OCI-LY7 (cell line): ENCODE measurements at regions not wholly inside any gene's neighbourhood (a gene's known extent, or its start where the extent isn't known, plus 50 kb on each side); places are given as distances from the start of the nearest gene placed in this dataset.

Experiments used
- CTCF ChIP-seq: fragments of 200-600 bp; sonication (generic); conservative IDR thresholded peaks from 2 replicates; pipeline ENCODE4 v1.5.1; 2014; ENCODE audit warnings: mild to moderate bottlenecking, antibody characterized with exemption, low read length, moderate library complexity, mixed read lengths
- EZH2phosphoT487 ChIP-seq: fragments of 200-600 bp; sonication (generic); IDR thresholded peaks from 2 replicates; pipeline ENCODE4 v1.6.1; 2018; ENCODE audit warnings: low read depth, borderline replicate concordance, mild to moderate bottlenecking, mixed run types, antibody characterized with exemption, low read length, moderate library complexity, mixed read lengths

- TF ChIP-seq CTCF, result no peak
- no peak for TF ChIP-seq EZH2phosphoT487
Observed at GRCh38 chr12:34108967-34109366, 86.7 kb downstream of the ALG10 start.
